DMS153 treated with DMSO at 0.1 percent for 48 hours (cell line): ENCODE measurements at regions not wholly inside any gene's neighbourhood (a gene's known extent, or its start where the extent isn't known, plus 50 kb on each side); places are given as distances from the start of the nearest gene placed in this dataset.

Source experiments
- DNase-seq: peaks from one replicate; lab custom pipeline; 2025; ENCODE audit not compliant: unreplicated experiment; lab: John Stamatoyannopoulos, UW

GRCh38 chr6:51502996-51503395, 584.4 kb downstream of the PKHD1 start:
- DNase-seq, result no peak

GRCh38 chr6:51505434-51505833, 582.0 kb downstream of the PKHD1 start:
- DNase-seq, result no peak

- DNase-seq, result no peak
Measured at GRCh38 chr6:51509597-51509996, 577.8 kb downstream of the PKHD1 start.

GRCh38 chr6:51511081-51511480, 576.3 kb downstream of the PKHD1 start:
- no peak for DNase-seq

GRCh38 chr6:51513891-51514747, 573.3 kb downstream of the PKHD1 start:
- no peak for DNase-seq

GRCh38 chr6:51514748-51515402, 572.5 kb downstream of the PKHD1 start:
- no peak for DNase-seq

GRCh38 chr6:51526049-51526448, 561.4 kb downstream of the PKHD1 start:
- no peak for DNase-seq

GRCh38 chr6:51526922-51527321, 560.5 kb downstream of the PKHD1 start:
- DNase-seq, result no peak

GRCh38 chr6:51528556-51528955, 558.9 kb downstream of the PKHD1 start:
- DNase-seq, result no peak

- no peak for DNase-seq
Measured at GRCh38 chr6:51529240-51529639, 558.2 kb downstream of the PKHD1 start.

GRCh38 chr6:51531623-51532022, 555.8 kb downstream of the PKHD1 start:
- no peak for DNase-seq

GRCh38 chr6:51533962-51534361, 553.5 kb downstream of the PKHD1 start:
- no peak for DNase-seq

GRCh38 chr6:51535327-51535726, 552.1 kb downstream of the PKHD1 start:
- no peak for DNase-seq

- no peak for DNase-seq
Measured at GRCh38 chr6:51536728-51537127, 550.7 kb downstream of the PKHD1 start.

- DNase-seq, result no peak
Measured at GRCh38 chr6:51541847-51542246, 545.6 kb downstream of the PKHD1 start.

- DNase-seq, result no peak
Measured at GRCh38 chr6:51542475-51542874, 544.9 kb downstream of the PKHD1 start.

- DNase-seq, result no peak
Measured at GRCh38 chr6:51550243-51550642, 537.2 kb downstream of the PKHD1 start.

- no peak for DNase-seq
Measured at GRCh38 chr6:51552435-51552834, 535.0 kb downstream of the PKHD1 start.

- DNase-seq, result no peak
Measured at GRCh38 chr6:51553246-51554015, 534.0 kb downstream of the PKHD1 start.

GRCh38 chr6:51554029-51554428, 533.4 kb downstream of the PKHD1 start:
- no peak for DNase-seq

- peak; percentile 57 for DNase-seq
Measured at GRCh38 chr6:51559059-51559458, 528.4 kb downstream of the PKHD1 start.

GRCh38 chr6:51562198-51562597, 525.2 kb downstream of the PKHD1 start:
- DNase-seq, result no peak
